AG10803 (cell line): ENCODE measurements at regions not wholly inside any gene's neighbourhood (a gene's known extent, or its start where the extent isn't known, plus 50 kb on each side); places are given as distances from the start of the nearest gene placed in this dataset.

Experiments
- DNase-seq: peaks from one replicate; pipeline ENCODE4 v3.0.0; 2010; ENCODE audit warnings: low read depth
- H3K4me3 ChIP-seq: 2 replicates; pipeline ENCODE4 v1.5.1; 2011; ENCODE audit warnings: mild to moderate bottlenecking, low read length, control low read depth
- TF ChIP-seq, protein P1 (sequence below): conservative IDR thresholded peaks from 2 replicates; pipeline ENCODE4 v1.5.1; 2011; ENCODE audit warnings: mild to moderate bottlenecking, low read length, control low read depth, inconsistent platforms

DNA sequence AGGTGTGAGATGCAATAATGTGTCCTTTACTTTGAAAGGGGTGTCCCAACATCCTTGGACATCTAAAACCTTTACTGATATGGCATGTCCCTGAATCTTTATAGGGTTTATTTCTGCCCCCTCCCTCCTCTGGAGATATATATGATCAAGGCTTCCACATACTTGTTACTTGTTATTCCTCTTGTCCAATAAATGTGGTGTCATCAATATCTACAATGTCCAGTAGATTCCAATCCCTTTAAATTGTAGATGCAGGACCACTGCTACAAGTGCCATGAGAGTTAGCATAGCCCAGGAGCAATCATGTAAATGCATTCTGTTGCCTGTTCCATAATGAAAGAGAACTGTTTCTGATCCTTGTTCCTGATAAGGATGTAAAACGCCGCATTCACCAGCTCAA is 479.7 kb upstream of the MEIS1 start:
- TF ChIP-seq, protein P1, sequence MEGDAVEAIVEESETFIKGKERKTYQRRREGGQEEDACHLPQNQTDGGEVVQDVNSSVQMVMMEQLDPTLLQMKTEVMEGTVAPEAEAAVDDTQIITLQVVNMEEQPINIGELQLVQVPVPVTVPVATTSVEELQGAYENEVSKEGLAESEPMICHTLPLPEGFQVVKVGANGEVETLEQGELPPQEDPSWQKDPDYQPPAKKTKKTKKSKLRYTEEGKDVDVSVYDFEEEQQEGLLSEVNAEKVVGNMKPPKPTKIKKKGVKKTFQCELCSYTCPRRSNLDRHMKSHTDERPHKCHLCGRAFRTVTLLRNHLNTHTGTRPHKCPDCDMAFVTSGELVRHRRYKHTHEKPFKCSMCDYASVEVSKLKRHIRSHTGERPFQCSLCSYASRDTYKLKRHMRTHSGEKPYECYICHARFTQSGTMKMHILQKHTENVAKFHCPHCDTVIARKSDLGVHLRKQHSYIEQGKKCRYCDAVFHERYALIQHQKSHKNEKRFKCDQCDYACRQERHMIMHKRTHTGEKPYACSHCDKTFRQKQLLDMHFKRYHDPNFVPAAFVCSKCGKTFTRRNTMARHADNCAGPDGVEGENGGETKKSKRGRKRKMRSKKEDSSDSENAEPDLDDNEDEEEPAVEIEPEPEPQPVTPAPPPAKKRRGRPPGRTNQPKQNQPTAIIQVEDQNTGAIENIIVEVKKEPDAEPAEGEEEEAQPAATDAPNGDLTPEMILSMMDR: no peak
- no peak for DNase-seq
- no peak overlapping the region for H3K4me3 ChIP-seq

DNA sequence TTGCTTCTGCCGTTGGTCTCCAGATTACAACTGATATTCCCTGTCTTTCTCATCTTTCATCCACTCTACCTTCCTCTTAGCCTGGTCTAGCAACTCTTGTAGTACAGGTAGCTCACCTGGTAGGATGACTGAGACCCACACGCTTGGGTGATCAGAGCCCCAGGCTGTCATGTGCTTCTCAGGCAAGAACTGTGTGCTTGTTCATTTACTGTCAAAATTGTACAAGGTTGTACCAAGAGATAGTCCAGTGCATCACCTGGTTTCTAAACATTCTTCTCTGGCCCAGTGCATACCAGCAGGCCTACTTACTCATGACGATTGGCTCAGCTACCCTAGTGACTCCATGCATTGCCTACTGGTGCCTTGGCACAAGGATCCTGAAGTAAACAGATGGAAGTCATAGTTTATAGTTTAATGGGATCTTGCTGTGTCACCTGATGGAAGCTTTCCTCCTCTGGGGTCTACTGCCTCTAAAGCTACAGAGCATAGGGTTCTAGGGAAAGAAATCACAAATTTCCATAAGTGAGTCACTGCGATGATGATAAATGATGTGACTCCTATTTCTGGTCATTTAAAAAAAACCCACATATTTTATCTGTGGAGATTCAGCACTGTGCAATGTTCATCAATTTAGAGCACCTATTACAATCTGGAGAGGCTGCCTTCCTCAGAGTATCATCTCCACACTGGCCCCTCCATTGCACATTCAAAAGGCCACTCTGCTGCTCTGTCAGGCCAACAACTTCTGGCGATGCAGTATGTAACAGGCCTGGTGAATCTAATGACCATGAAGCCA is 481.8 kb upstream of the MEIS1 start:
- no peak for DNase-seq
- no peak overlapping the region for H3K4me3 ChIP-seq
- TF ChIP-seq, protein P1: no peak

DNA sequence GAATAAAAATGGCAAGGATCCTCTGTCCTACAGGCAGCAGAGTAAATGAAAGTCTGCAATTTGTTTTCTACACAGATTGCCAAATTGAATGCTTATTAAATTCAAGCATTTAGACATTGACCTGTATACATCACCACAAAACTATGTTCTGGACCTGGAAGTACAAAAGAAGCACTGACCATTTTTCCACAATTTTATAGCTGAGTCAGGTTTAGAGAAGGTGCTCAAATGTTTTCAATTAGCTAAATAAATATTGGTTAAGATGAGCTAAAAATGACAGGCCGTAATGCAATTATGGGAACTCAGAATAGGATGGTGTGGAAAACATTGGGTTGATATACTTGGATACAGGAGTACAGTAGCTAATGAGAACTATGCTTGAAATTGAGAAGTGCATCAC is 490.7 kb upstream of the MEIS1 start:
- H3K4me3 ChIP-seq: no peak overlapping the region
- no peak for DNase-seq
- TF ChIP-seq, protein P1: no peak

DNA sequence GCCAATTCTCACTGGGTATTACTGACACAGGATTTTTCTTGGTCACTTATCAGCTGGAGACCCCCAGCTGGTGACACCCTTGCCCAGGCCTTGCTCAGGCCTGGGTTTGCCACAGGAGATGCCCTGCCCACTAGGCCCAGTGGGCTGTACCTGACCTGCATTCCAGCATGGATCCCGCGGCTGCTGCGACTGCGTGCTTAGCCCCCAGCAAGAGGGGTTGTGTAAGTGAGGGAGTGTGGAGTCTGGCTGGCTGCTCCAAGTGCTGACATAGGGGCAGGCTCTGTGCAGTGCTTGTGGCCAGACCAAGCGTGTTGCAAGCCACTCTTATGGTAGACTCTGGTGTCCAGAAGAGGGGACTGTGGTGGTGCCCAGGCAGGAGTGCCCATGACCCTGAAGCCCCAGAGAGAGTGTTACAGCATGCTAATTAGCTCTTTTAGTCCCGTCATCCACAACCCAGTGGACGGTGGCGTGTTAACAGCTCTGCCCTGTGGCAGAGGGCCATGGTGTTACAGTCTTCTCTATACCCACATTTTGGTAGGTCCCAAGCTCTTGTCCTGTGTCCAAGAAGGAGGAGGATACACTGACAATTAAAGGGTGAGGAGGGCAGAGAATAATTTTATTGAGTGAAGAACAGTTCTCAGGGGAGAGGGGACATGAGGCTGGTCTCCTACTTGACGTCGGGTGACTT is 491.7 kb upstream of the MEIS1 start:
- TF ChIP-seq, protein P1: no peak

DNA sequence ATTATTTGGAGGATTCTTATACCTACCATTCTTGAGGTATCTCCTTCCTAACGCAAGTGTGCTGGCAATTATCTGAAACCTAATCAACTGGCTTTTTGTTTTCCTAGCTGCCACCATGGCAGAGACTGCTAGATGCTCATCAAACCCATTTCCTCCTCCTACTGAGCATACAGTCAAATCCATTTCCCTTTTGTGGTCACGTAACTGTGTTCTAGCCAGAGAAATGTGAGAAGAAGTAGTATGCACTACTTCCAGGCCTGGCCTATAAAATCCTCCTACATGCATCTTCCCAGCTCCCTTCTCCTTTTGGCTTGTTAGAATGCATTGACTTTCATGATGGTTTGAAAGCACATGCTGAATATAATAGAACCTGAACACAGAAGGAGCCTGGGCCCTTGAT is 494.1 kb upstream of the MEIS1 start:
- TF ChIP-seq, protein P1: no peak
- H3K4me3 ChIP-seq: no peak overlapping the region
- no peak for DNase-seq

More for the DNA sequence above, 491.7 kb upstream of the MEIS1 start:
- no peak for DNase-seq
- no peak overlapping the region for H3K4me3 ChIP-seq

DNA sequence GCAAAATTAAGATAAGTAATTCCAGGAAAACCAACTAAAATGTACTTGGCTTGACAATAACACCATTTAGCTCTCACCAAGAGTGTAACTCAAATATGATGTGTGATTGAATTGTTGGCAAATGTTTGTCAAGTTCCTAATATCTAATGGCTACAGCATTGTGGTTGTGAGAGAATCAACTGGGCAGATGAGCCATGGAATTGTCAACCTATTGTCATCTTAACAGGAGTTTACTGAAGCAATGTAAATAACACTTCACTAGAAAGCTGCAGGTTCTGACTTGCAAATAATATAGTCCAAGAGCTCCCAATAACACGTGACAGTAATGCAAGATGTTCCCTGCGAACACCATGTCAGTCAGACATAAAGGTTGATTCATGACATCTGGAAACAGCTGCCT is 495.2 kb upstream of the MEIS1 start:
- no peak for DNase-seq
- TF ChIP-seq, protein P1: no peak
- no peak overlapping the region for H3K4me3 ChIP-seq
